WTC11 (cell line): ENCODE measurements at regions not wholly inside any gene's neighbourhood (a gene's known extent, or its start where the extent isn't known, plus 50 kb on each side); places are given as distances from the start of the nearest gene placed in this dataset.

Experiments
- CTCF ChIP-seq: fragments of 200-600 bp; IDR thresholded peaks from 2 replicates; pipeline ENCODE4 v1.8.0; 2022; ENCODE audit warnings: antibody characterized with exemption
- FOXK1 ChIP-seq: sonication (generic); formaldehyde crosslinking; IDR thresholded peaks from 2 replicates; pipeline ENCODE4 v1.8.0; 2022; ENCODE audit warnings: mild to moderate bottlenecking, moderate library complexity, missing genetic modification reagents
- NR3C1 ChIP-seq: sonication (generic); formaldehyde crosslinking; conservative IDR thresholded peaks from 2 replicates; pipeline ENCODE4 v1.8.1; 2023; ENCODE audit warnings: low read depth, mild to moderate bottlenecking, missing genetic modification reagents

GRCh38 chr10:57917019-57917418, 350.7 kb downstream of the IPMK start:
- no peak for TF ChIP-seq FOXK1 (CRISPR knock-in tag)
- TF ChIP-seq CTCF, result no peak
- TF ChIP-seq NR3C1 (CRISPR knock-in tag), result no peak
